Lung (tissue), 11 donors: ENCODE measurements at regions not wholly inside any gene's neighbourhood (a gene's known extent, or its start where the extent isn't known, plus 50 kb on each side); places are given as distances from the start of the nearest gene placed in this dataset.

Experiments used
- ATAC-seq: fragments of 200-7000 bp; cut with Tn5 transposase; one replicate; pipeline ENCODE4 v1.9.1; 2020; ENCODE audit warnings: moderate number of reproducible peaks; ENCODE audit not compliant: insufficient read depth, low FRiP score
- DNase-seq, 3 donors: peaks; one replicate each; pipeline ENCODE4 v3.0.0-alpha.2; 2013 to 2017
- H3K27ac ChIP-seq, 2 donors: one replicate each; pipeline ENCODE4 v1.5.1; 2013; ENCODE audit warnings: mild to moderate bottlenecking in 2 of 2, moderate library complexity in 2 of 2, control low read depth in 1 of 2, inconsistent platforms in 1 of 2, low read depth in 1 of 2, low read length in 1 of 2
- H3K27me3 ChIP-seq, 3 donors: one replicate each; pipeline ENCODE4 v1.5.1; 2013; ENCODE audit warnings: low read length in 2 of 3; ENCODE audit not compliant: control insufficient read depth in 3 of 3, insufficient read depth in 3 of 3
- H3K36me3 ChIP-seq, 4 donors: one replicate each; pipeline ENCODE4 v1.5.1; 2013; ENCODE audit warnings: low read length in 4 of 4, mild to moderate bottlenecking in 1 of 4, moderate library complexity in 1 of 4; ENCODE audit not compliant: control insufficient read depth in 4 of 4, insufficient read depth in 4 of 4
- H3K4me1 ChIP-seq, 5 donors: one replicate each; pipeline ENCODE4 v1.5.1; 2013; ENCODE audit warnings: low read length in 5 of 5, mild to moderate bottlenecking in 2 of 5, moderate library complexity in 1 of 5; ENCODE audit not compliant: control insufficient read depth in 5 of 5, insufficient read depth in 5 of 5
- H3K4me3 ChIP-seq: one replicate; pipeline ENCODE4 v1.5.1; 2013; ENCODE audit warnings: mild to moderate bottlenecking, control low read depth, moderate library complexity
- H3K9ac ChIP-seq, 2 donors: one replicate each; pipeline ENCODE4 v1.5.1; 2013; ENCODE audit warnings: low read length in 2 of 2, control low read depth in 1 of 2; ENCODE audit not compliant: insufficient read depth in 1 of 2
- H3K9me3 ChIP-seq, 4 donors: one replicate each; pipeline ENCODE4 v1.5.1; 2013; ENCODE audit warnings: low read length in 3 of 4, mild to moderate bottlenecking in 1 of 4, moderate library complexity in 1 of 4; ENCODE audit not compliant: control insufficient read depth in 4 of 4, insufficient read depth in 3 of 4
- CTCF ChIP-seq: IDR thresholded peaks from 2 replicates; pipeline ENCODE4 v1.5.1; 2012; ENCODE audit warnings: mild to moderate bottlenecking; ENCODE audit errors: control extremely low read depth, extremely low read depth
- WGBS, 2 donors: extraction: QIAGEN DNeasy Blood & Tissue Kit; methylation state at CpG; one replicate each; pipeline ENCODE4 v1.1.7; 2013; 5-methylcytosine and 5-hydroxymethylcytosine counted together
- donor health status: control.
- donor health status: control.
- donor health status: Bipolar disorder and iron deficiency.
- donor health status: healthy.
- donor health status: DM: yes; HTN: yes; CAD: no.

- H3K27ac ChIP-seq = no peak overlapping the region
- DNase-seq (no peak), ATAC-seq (no peak)
- no peak overlapping the region for H3K9ac ChIP-seq
- peaks cover 0 to 4% (median 0%) of the 10 kb centered on the region in 3 donors for H3K27me3 ChIP-seq
- H3K36me3 ChIP-seq = no peaks in the 10 kb centered on the region
- TF ChIP-seq CTCF = no peak
- no peaks in the 10 kb centered on the region for H3K9me3 ChIP-seq
- no peak overlapping the region for H3K4me3 ChIP-seq
- H3K4me1 ChIP-seq = no peaks in the 10 kb centered on the region
These were observed 276.7 kb upstream of the TMEM161B start for GRCh38 chr5:88545338-88545737.

GRCh38 chr5:88544671-88545070 is 276.0 kb upstream of the TMEM161B start:
- ATAC-seq = no peak
- 87 to 94% methylated on average over 3 of the region's 3 CpGs for WGBS, 2 donors
- H3K9me3 ChIP-seq = no peaks in the 10 kb centered on the region
- H3K27me3 ChIP-seq = peaks cover 0 to 8% (median 0%) of the 10 kb centered on the region in 3 donors
- H3K27ac ChIP-seq = no peak overlapping the region
- H3K36me3 ChIP-seq = no peaks in the 10 kb centered on the region
- no peak for DNase-seq
- no peaks in the 10 kb centered on the region for H3K4me1 ChIP-seq
- TF ChIP-seq CTCF = no peak
- H3K9ac ChIP-seq = no peak overlapping the region
- H3K4me3 ChIP-seq = no peak overlapping the region

- Histone ChIP-seq H3K27me3 (peaks cover 0 to 8% (median 0%) of the 10 kb centered on the region in 3 donors), H3K9ac (no peak overlapping the region), H3K36me3 (no peaks in the 10 kb centered on the region), H3K4me1 (no peaks in the 10 kb centered on the region), H3K27ac (no peak overlapping the region), H3K9me3 (no peaks in the 10 kb centered on the region), H3K4me3 (no peak overlapping the region)
- WGBS, 2 donors = 75 to 81% methylated on average over 6 of the region's 6 CpGs
- no peak for TF ChIP-seq CTCF
- ATAC-seq (no peak), DNase-seq (no peak)
These were observed 275.5 kb upstream of the TMEM161B start for GRCh38 chr5:88544136-88544645.

GRCh38 chr5:88542786-88543185 is 274.1 kb upstream of the TMEM161B start:
- no peak for TF ChIP-seq CTCF
- H3K4me3 ChIP-seq = no peak overlapping the region
- H3K9ac ChIP-seq = no peak overlapping the region
- H3K9me3 ChIP-seq = no peaks in the 10 kb centered on the region
- ATAC-seq = no peak
- no peak overlapping the region for H3K27ac ChIP-seq
- DNase-seq = no peak
- H3K36me3 ChIP-seq = no peaks in the 10 kb centered on the region
- no peaks in the 10 kb centered on the region for H3K4me1 ChIP-seq
- peaks cover 0 to 8% (median 0%) of the 10 kb centered on the region in 3 donors for H3K27me3 ChIP-seq
